Coronary artery (tissue), 2 donors: ENCODE measurements at regions not wholly inside any gene's neighbourhood (a gene's known extent, or its start where the extent isn't known, plus 50 kb on each side); places are given as distances from the start of the nearest gene placed in this dataset.

ENCODE experiments used
- DNase-seq: peaks from one replicate; pipeline ENCODE4 v3.0.0-alpha.2; 2017; ENCODE audit warnings: low spot score
- H3K27ac ChIP-seq, 2 donors: fragments of 200-600 bp; sonication (generic); one replicate each; pipeline ENCODE4 v1.5.1; 2016 to 2019
- H3K4me3 ChIP-seq: fragments of 200-600 bp; sonication (generic); 2 replicates; pipeline ENCODE4 v1.5.1; 2016; ENCODE audit warnings: mild to moderate bottlenecking, moderate library complexity
- CTCF ChIP-seq: fragments of 200-600 bp; sonication (generic); IDR thresholded peaks from one replicate; pipeline ENCODE4 v1.5.1; 2019; ENCODE audit warnings: antibody characterized with exemption

GRCh38 chr6:145116591-145117178 is 618.6 kb downstream of the EPM2A start:
- Histone ChIP-seq H3K4me3 (no peak overlapping the region), H3K27ac (no peak overlapping the region)
- DNase-seq: no peak
- TF ChIP-seq CTCF: no peak

DNA sequence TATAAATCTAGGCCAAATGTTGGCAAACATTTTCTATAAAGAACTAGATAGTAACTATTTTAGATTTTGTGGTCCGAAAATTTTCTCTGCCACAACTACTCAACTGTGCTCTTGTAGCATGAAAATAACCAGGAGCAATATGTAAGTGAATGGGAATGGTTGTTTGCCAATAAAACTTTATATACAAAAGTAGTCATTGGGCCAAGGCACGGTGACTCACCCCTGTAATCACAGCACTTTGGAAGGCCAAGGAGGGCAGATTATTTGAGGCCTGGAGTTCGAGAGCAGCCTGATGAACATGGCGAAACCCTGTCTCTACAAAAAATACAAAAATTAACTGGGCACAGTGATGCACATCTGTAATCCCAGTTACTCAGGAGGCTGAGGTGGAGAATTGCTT is 617.1 kb downstream of the EPM2A start:
- no peak for DNase-seq
- no peak overlapping the region for H3K4me3 ChIP-seq
- TF ChIP-seq CTCF: no peak
- H3K27ac ChIP-seq: no peak overlapping the region

- no peak for TF ChIP-seq CTCF
- no peak for DNase-seq
- Histone ChIP-seq H3K4me3 (no peak overlapping the region), H3K27ac (no peak overlapping the region)
Observed at GRCh38 chr6:145119081-145119480, 616.2 kb downstream of the EPM2A start.

DNA sequence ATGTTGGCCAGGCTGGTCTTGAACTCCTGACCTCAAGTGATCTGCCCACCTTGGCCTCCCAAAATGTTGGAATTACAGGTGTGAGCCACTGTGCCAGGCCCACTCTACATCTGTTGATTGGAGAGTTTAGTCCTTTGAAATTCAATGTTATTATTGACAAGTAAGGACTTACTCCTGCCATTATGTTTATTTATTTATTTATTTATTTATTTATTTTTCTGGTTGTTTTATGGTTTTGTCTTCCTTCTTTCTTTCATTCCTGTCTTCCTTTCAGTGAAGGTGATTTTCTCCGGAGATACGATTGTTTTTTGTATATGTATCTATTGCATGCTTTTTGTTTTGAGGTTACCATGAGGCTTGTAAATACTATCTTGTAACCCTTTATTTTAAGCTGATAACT is 602.6 kb downstream of the EPM2A start:
- TF ChIP-seq CTCF: no peak
- Histone ChIP-seq H3K4me3 (no peak overlapping the region), H3K27ac (no peak overlapping the region)
- DNase-seq: no peak

DNA sequence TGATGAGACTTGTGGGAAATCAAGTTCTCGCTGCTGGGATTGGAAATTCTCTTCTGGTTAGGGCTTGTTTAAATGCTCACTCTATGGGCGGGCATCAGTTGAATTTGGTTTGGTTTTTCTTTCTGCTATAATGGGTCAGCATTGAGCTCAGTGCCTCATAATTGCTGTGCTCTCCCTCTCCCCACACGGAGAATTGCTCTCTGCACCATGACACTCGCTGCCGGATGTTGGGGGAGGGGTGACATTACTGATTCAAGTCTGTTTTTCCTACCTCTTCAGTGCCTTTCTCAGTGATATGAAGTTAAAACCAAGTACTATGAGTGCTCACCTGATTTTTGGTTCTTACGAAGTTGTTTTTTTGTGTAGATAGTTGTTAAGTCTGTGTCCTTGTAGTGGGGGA is 599.6 kb downstream of the EPM2A start:
- Histone ChIP-seq H3K27ac (no peak overlapping the region), H3K4me3 (no peak overlapping the region)
- no peak for TF ChIP-seq CTCF
- no peak for DNase-seq

DNA sequence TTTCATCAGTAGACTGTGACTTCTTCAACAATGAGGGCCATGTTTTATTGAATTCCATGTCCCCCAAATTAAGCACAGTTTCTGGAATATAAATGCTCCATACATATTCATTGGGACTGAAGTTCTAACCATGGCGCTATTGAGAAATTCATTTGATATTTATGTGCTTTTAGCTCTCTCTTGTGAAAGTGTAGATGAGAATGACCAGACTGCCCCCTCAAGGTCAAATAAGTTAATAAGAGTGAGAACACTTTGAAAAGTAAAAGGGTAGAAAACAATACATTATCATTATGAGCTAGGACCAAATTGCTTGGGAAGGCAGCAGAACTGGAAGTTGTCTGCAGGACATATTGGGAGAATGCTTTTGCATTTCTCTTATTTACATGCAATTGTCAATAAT is 597.9 kb downstream of the EPM2A start:
- TF ChIP-seq CTCF: no peak
- no peak overlapping the region for H3K27ac ChIP-seq
- H3K4me3 ChIP-seq: no peak overlapping the region
- no peak for DNase-seq

DNA sequence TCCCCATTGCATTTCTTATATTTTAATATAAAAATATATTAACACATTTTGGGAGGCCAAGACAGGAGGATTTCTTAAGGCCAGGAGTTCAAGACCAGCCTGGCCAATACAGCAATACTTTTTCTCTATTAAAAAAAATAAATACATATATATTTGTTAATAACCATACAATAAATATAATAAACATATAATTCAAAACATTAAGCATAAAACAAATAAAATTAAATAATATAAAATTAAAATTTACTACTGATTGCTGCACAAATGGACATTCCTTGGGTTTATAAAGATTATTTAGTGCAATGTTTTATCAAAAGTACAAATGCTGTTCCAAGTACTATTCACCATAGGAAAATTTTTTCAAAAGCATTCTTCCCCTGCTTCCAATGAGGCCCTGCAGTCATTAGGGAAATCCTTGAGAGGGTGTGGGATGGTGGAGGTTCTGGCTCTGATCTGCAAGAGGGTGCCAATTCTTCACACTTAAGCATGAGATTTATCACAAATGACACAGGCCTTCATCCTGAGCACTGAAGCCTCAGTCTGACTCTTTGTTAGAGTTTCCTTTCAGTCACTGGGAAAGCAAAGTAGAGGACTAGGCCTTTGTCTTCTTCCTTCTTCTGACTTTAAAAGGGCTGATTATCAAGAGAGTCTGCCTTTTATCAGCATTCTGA is 596.7 kb downstream of the EPM2A start:
- no peak for TF ChIP-seq CTCF
- H3K27ac ChIP-seq: no peak overlapping the region
- H3K4me3 ChIP-seq: no peak overlapping the region
- no peak for DNase-seq
